SU-DHL-6 (cell line): ENCODE measurements at regions not wholly inside any gene's neighbourhood (a gene's known extent, or its start where the extent isn't known, plus 50 kb on each side); places are given as distances from the start of the nearest gene placed in this dataset.

Source experiments
- EZH2phosphoT487 ChIP-seq: fragments of 200-600 bp; sonication (generic), shearing (Covaris generic); conservative IDR thresholded peaks from 2 replicates; pipeline ENCODE4 v1.6.1; 2018; ENCODE audit warnings: mild to moderate bottlenecking, antibody characterized with exemption, low read length, moderate library complexity, mixed read lengths
- TF ChIP-seq, protein P1 (sequence below): fragments of 200-600 bp; sonication (generic); IDR thresholded peaks from one replicate; pipeline ENCODE4 v1.5.1; 2017; ENCODE audit warnings: antibody characterized with exemption, mild to moderate bottlenecking, low read length, moderate library complexity; ENCODE audit not compliant: insufficient read depth, poor library complexity, severe bottlenecking

DNA sequence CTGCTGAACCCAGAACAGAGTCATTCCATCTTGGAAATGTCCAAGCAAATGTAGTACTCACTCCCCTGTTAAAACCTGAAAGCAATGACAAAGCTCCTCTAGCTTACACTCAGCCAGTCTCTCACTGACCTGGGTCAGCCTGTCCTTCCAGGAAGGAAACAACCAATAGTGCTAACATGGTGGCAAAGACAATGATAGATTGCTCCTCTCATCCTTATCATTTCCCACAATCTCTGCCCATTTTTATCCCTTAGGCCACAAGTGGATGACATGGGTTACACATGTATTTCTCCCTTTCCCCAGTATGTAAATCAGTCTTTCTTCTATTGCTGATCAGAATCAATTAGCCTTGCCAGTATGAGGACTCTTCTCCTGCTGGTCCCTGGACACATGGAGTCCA lies 154.6 kb upstream of the SESN3 start:
- TF ChIP-seq, protein P1, sequence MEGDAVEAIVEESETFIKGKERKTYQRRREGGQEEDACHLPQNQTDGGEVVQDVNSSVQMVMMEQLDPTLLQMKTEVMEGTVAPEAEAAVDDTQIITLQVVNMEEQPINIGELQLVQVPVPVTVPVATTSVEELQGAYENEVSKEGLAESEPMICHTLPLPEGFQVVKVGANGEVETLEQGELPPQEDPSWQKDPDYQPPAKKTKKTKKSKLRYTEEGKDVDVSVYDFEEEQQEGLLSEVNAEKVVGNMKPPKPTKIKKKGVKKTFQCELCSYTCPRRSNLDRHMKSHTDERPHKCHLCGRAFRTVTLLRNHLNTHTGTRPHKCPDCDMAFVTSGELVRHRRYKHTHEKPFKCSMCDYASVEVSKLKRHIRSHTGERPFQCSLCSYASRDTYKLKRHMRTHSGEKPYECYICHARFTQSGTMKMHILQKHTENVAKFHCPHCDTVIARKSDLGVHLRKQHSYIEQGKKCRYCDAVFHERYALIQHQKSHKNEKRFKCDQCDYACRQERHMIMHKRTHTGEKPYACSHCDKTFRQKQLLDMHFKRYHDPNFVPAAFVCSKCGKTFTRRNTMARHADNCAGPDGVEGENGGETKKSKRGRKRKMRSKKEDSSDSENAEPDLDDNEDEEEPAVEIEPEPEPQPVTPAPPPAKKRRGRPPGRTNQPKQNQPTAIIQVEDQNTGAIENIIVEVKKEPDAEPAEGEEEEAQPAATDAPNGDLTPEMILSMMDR: no peak
- no peak for TF ChIP-seq EZH2phosphoT487
